ENCODE measurements at regions not wholly inside any gene's neighbourhood (a gene's known extent, or its start where the extent isn't known, plus 50 kb on each side); places are given as distances from the start of the nearest gene placed in this dataset.

DNA sequence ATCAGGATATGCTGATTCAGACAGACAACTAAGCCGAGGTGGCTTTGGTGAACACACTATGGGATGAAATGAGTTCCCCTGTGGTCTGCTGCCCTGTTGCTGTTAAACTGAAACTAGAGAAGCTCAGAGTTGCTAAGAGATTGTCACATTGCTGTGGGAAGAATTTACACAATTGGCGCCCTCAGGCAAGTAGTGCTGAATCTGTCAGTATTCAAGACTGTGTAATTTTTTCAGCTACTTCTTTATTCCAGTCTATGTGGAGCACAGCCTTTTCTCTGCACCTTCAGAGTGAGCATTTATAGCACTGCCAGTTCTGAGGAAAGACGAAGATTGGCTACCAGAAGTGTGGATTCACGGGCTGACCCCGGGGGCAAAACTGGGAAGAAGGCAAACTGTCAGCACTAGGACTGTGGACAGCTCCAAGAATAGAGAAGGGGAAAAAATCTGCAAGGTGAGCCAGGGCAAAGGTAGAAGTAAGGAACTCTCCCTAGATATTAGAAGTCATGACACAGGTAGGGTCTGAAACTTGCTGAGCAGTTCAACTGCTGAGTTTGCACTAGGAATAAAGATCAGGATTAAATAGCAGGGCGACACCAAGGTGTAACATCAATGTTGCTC lies 218.8 kb upstream of the TMPO start:
- no peak overlapping the region for H3K27ac ChIP-seq
- no peak for DNase-seq (ENCODE audit: low read depth, low spot score)

DNA sequence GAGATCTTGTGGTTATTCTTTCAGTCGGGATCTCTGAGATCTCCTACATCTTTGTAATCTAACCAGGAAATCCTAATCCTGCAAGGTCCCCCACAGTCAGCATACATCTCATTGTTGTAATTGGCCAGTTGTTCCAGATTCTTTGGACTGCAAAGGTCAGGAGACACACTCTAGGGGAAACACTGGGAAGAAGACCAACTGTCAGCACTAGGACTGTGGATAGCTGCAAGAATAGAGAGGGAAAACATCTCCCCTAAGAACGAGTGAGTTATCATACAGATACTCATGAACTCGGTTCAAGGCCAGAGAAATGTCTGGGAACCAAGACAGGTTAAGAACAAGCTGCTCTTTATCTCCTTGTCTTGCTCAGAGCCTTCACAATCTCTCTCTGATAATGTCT lies 217.9 kb upstream of the TMPO start:
- DNase-seq (ENCODE audit: low read depth, low spot score) = no peak
- H3K27ac ChIP-seq = no peak overlapping the region

DNA sequence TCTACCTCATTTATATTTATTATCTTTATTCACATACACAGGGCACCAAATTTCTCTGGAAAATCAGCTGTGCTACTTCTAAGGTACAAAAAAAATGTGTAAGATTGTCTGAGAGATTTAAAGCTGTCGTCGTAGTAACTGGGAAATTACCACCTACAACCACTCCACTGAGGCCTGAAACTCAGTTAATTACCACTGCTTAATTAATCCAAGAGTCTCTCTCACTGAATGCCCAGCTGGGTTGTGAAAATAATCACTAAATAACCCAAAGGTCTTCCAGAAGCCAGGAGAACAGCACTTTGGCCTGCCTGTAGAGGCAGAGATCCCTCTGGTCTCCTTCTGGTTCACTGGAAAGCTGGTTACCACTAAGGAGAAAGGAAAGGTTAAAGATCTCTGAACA lies 207.2 kb upstream of the TMPO start:
- no peak for DNase-seq (ENCODE audit: low read depth, low spot score)
- H3K27ac ChIP-seq = no peak overlapping the region

DNA sequence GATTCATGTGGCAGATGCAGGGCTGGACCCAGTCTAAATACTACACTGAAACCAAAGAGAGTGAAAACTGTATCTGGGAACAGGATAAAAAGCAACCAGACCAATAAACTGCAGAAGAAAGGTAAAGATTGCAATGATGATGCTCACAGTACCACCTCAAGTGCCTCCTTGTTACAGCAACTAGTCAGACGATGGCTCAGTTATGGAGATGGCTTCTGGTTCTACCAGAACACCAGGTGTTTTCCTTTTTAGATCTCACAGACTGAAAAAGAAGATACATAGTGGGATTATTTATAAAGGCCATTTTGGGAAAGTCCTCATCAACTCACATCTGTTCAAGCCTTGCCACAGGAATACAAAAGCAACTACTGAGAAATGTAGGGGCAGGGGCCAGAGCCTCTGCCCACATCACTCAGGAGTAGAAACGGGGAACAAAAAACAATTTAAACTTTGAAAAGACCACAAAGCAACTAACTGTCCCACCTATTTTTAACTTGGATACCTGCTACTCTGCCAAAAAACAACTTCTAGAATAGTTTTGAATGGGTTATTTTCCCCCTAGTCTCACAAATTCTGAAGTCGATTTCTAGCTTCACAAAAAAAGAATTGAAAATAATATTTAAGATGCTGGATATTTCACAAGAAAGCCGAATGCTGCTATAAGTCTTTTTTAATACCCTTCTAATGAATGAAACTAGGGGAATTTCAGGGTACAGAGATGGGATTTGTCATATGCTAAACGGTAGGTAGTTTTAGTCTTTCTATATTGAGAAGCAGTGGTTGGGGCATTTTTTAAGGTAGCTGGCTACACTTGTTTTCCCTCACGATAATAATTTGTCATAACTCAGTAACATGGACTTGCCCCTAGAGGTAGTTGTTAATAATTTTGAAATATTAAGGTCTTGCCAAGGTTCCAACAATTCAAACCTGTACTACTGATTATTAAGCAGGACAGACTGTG lies 197.2 kb upstream of the TMPO start:
- no peak overlapping the region for H3K27ac ChIP-seq
- no peak for DNase-seq (ENCODE audit: low read depth, low spot score)

DNA sequence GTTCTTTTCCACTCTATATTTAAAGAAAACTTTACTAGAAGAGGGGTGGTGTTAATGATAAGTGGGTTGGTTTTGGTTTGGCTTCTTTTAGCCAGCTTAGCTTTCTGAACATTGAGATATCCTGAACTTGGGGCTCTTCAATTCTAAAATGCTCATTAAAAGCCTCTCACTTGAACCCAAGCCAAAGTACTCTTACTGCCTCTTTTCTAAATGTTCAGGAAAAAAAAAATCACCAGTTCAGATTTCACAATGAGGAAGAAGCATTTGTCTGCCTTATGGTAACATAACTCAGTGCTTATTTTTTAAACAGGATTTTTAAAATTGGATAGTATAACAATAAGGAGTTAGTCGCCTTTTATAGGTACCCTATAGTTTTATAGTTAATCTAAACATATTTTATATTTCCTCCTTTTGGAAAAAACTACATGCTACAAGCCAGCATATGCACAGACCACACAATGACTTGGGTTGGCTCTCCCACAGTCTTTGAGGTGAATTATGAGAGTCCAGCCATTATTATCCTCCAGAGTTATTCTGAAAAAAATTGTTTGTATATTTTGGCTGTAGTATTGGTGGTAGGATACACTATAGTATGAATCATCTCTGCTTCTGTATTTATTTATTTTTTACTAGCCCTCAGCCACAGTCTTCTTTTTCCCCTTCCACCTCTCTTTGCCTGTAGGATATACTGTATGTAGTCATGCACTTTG lies 195.5 kb upstream of the TMPO start:
- no peak overlapping the region for H3K27ac ChIP-seq
- DNase-seq (ENCODE audit: low read depth, low spot score) = no peak

DNA sequence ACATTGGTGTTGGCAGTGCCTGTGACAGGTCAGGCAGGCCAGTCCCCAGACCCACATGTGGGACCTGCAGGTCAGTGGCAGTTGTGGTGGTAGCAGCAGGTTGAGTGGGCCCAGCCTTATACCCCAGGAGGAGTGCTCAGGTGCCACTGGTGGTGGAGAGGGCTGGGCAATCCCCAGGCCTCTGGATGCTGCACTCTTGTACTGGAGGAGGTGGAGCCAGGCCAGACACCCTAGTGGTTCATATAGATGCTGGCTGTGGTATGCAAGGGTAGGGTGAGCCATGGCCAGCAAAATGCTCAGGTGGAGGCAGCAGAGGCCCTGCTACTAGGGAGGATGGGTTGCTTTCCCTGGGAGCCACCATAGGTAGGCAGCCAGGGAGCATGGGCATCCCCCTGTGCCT lies 190.4 kb upstream of the TMPO start:
- DNase-seq (ENCODE audit: low read depth, low spot score) = no peak
- no peak overlapping the region for H3K27ac ChIP-seq

DNA sequence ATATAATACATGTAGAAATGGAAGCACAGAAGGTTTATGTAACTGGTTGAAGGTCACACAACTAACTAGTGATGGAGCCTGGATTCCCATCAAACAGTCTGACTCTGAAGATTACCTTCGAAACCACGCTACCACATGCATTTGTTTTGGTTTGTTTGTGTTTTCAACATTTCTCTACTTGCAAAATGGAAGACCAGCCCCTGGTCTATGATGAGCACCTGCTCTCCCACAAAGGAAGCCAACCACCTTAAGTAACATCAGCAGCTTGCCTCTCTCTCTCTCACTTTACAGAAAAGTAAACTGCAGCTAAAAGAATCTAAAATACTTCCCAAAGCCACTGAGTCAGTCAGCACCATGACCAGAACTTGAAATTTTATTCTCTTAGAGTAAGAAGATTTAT lies 186.9 kb upstream of the TMPO start:
- H3K27ac ChIP-seq = no peak overlapping the region
- no peak for DNase-seq (ENCODE audit: low read depth, low spot score)

DNA sequence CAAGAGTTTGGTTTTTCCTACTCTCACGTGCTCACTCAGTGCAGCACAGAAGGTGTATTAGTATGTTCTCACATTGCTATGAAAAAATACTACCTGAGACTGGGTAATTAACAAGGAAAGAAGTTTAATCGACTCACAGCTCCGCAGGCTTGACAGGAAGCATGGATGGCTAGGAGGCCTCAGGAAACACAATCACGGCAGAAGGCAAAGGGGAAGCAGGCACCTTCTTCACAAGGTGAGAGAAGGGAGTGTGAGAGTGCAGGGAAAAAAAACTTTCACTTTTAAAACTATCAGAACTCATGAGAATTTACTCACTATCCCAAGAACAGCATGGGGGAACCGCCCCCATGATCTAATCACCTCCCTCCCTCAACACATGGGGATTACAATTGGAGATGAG lies 185.8 kb upstream of the TMPO start:
- DNase-seq (ENCODE audit: low read depth, low spot score) = no peak
- H3K27ac ChIP-seq = no peak overlapping the region

DNA sequence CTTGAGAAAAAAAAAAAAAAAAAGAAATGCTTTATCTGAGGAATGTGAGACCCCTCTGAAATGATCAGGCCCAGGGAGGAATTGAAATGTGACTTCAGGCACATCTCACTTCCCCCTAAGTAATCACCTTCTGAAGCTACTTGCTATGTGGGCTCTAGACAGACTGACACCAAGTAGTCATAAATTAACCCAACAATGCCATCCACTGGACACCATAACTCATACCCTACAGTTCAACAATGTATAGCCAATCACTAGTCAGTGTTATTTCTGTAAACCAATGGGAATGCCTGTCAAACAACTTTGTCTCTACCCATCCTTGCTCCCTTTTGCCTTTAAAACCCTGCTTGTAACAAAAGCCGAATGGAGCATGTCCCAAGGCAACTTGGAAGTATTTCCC lies 182.7 kb upstream of the TMPO start:
- no peak overlapping the region for H3K27ac ChIP-seq
- no peak for DNase-seq (ENCODE audit: low read depth, low spot score)

DNA sequence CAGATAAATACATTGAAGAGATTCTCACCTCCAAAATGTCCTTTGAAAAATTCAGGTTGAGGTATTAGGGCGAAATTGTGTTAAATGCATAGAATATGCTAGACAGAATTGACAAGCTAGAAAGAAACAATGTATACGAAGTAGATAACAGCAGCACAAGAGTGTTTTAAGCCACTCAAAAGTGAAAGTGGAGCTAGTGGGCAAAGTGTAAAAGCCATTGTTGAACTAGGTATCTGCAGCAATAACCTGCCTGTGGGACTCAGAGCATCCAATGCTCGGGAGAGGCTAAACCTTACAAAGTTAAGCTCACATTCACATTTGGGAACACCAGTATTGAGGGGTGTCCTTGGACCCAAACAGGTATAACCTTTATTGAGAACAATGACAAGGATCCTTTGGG lies 180.6 kb upstream of the TMPO start:
- H3K27ac ChIP-seq = no peak overlapping the region
- DNase-seq (ENCODE audit: low read depth, low spot score) = no peak

DNA sequence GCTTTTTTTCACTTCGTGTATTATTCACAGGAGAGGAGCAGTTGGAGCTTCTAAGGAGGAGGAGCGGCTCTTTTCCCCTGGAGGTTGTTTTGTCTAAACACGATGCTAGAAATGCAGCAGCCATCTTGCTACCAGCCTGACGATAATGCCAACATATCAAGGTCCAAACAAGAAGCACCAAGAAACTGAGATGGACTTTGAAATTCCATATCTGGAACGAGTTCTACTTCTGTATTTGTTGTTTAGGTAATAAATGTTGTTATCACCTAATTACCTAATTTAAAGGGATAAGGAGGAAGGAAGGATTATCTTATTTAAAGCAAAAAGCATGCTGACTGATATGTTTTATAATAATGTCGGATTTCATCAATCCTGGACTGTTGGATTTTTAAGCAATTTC lies 174.4 kb upstream of the TMPO start:
- no peak for DNase-seq (ENCODE audit: low read depth, low spot score)
- H3K27ac ChIP-seq = no peak overlapping the region

DNA sequence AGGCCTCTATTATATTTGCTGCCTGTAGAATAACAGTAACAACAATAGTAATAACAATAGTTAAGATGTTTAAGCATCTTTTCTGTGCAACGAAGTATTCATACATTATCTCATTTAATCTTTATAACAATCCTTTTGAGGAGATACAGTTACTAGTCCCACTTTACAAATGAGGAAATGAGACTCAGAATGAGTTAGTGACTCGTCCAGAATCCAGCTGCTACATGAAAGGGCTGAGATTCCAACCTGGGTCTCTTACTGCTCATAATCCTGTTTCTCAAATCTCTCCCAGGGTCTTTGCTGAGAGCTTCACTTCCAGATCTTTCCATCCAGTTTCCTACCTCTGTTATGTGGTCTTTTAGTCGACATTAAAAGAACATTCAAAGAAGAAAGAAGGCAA lies 173.7 kb upstream of the TMPO start:
- H3K27ac ChIP-seq = no peak overlapping the region
- DNase-seq (ENCODE audit: low read depth, low spot score) = no peak

DNA sequence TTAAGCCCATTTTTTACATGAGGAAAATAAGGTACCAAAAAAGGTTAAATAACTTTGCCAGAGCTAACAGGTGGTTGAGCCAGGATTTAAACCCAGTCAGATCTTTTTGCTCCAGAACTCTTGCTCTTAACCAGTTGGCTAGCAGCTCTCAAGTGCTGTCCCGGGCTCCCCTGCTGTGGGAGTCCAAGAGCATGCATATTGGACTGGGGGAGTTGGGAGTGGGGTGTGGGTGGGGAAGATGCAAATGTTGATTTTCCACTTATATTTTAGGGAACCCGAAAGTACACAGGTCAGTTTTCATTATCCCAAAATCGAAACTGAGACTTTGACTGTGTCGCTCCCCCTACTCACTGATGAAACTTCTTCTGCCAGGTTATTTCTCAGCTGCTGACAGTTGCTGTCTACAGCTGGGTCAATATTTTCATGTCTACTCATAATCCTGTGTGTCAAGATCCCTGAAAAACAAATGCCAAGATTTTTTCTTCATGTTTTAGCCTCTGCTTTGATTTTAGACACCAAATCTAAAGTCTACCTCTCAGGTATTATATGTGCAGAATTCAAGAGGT lies 172.3 kb upstream of the TMPO start:
- H3K27ac ChIP-seq = no peak overlapping the region
- DNase-seq (ENCODE audit: low read depth, low spot score) = no peak

DNA sequence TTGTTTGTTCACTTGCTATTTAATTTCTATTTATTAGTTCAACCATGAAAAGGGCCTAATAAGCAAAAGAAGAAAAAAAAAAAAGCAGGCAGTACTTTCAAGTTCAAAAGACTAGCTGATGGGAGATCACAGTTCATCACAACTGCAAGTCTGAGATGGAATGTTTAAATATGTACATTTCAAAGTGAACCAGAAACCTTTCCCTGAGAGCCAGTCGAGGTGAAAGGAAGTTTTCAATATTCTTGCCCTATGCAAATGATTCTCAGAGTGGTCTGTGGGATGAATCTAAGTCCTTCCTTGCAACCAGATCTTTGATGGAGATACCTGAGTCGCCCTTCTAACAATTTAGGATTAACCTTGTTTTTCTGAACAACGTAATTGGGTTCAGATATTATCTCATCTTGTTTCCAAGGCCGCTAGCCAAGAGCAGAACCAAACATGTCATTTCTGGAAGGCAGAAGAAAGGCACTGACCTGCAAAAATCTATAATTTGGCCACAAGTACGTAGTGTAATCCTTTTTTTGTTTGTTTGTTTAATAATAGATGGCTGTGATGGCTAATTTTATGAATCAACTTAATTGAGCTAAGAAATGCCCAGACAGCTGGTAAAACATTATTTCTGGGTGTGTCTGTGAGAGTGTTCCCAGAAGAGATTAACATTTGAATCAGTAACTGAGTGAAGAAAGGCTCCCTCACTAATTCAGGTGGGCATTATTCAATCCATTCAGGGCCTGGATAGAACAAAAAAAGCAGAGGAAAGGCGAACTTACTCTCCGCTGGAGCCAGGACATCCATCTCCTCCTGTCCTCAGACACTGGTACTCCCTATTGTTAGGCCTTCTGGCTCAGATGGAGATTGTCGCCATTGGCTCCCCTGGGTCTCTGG lies 171.1 kb upstream of the TMPO start:
- no peak for DNase-seq (ENCODE audit: low read depth, low spot score)
- H3K27ac ChIP-seq = no peak overlapping the region

DNA sequence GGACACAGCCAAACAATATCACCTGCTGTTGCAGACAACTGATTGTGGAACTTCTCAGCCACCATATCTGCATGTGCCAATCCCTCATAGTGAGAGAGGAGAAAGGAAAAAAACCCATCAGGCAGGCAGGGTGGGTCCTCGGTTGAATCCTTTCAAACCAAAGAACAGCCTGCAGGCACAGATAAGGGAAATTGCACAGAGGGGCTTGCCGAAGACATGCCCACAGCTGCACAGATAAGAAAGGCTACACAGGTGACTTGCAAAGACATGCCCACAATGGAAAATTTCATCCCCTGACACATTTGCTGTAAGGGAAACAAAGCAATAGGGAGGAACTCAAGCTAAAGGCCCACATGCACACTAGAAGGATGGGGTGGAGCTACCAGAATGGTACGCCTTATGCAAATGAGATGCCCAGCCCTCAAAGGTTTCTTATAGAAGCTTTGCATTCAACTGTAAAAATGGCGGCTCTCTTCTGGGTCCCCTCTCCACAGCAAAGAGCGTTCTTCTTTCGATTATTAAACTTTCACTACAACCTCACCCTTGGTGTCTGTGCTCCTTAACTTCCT lies 170.0 kb upstream of the TMPO start:
- no peak for DNase-seq (ENCODE audit: low read depth, low spot score)
- H3K27ac ChIP-seq = no peak overlapping the region

DNA sequence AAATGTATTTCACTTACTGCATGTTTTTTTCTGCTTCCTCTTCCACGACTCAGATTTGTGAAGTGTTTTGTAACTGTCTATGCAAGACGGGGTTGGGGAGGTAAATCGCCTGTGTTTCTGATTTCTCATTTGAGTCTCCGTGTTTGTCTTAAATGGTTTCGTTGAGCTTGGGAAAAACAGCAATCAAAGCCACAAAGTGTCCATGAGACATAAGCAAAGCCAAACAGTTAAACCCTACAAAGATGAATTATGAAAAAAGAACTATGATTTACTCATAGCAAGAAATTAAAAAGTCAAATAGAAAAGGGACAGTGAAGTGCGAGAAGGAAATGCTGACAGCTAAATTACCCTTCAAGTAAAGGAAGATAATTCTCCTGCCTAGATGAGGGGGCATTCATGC lies 164.3 kb upstream of the TMPO start:
- no peak for DNase-seq (ENCODE audit: low read depth, low spot score)
- no peak overlapping the region for H3K27ac ChIP-seq

DNA sequence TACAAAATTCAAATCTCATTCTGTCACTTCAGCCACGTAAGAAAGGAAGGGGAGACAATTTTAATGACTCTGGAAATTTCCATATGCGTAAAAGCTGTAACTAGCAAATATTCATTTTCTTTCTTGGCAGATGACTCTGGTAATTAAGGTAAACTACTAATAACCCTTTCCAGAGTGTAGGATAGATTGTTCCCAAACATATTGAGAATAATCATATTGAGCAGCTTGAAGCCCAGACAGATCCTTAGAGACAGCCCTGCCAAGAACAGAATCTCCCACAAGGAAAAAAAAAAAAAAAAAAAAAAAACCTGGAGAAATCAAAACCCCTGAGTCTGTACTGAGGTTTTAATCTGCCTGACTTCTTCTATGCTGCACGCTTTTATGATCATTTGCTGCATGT lies 163.6 kb upstream of the TMPO start:
- peak overlapping the region; percentile 67 for H3K27ac ChIP-seq
- no peak for DNase-seq (ENCODE audit: low read depth, low spot score)

DNA sequence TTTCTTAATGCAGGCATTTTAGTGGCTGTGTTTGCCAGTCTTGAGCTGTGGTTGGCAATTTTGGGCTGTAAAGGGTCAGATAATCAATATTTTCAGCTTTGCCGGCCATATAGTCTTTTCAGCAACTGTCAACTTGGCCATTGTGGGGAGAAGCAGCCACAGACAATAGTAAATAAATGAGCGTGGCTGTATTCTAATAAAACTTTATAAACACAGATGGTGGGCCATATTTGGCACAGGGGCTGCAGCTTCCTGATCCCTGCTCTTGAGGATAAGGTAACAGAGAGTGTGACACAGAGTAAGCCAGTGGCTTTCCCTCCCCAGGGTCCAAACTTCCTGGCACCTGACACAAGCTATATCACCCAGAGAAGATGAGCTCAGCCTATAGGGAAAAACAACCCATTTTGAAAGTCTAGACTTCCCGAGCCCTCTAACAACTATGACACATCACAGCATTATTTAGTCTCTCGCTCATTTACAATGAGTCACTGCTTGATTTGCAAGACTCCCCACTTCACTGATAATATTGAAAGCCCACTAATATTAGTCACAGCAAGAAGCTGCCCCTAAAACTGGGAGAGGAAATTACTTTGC lies 163.1 kb upstream of the TMPO start:
- H3K27ac ChIP-seq = peak overlapping the region; percentile 67
- peak; percentile 84 for DNase-seq (ENCODE audit: low read depth, low spot score)

DNA sequence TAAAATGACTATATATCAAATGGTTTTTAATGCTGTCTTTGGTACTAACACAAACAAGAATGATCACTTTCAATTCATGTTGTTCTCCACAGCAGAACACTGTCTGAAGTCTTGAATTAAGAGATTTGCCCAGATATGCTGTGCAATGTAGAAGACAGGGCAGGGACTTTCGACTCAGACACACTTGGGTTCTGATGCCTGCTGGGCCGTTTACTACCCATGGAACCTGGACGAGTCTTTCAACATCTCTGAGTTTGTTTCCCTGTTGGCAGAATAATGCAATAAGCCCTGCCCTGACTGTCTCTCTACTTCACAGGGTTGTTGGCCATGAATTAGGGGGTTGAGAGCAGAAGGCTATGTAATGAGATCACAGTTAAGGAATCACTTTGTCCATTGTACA lies 162.6 kb upstream of the TMPO start:
- H3K27ac ChIP-seq = peak overlapping the region; percentile 67
- no peak for DNase-seq (ENCODE audit: low read depth, low spot score)

Data from epithelial cell of prostate (primary cell).